Thyroid gland (tissue), 4 donors: ENCODE measurements at regions not wholly inside any gene's neighbourhood (a gene's known extent, or its start where the extent isn't known, plus 50 kb on each side); places are given as distances from the start of the nearest gene placed in this dataset.

ENCODE experiments used
- POLR2A ChIP-seq, 2 donors: fragments of 450-650 bp; IDR thresholded peaks; one replicate each; pipeline ENCODE4 v1.6.1; 2017; ENCODE audit warnings: antibody characterized with exemption in 2 of 2, mild to moderate bottlenecking in 2 of 2, moderate library complexity in 1 of 2
- TF ChIP-seq, protein P1 (sequence below), 6 experiments: fragments of 200-600 bp in 3 of 6; fragments of 450-650 bp in 3 of 6; sonication (generic) in 3 of 6; IDR thresholded peaks; one replicate each; pipeline ENCODE4 v1.5.1; 2016 to 2019; ENCODE audit warnings: antibody characterized with exemption in 6 of 6, mild to moderate bottlenecking in 2 of 6, inconsistent platforms in 1 of 6, moderate library complexity in 1 of 6

- TF ChIP-seq, protein P1, sequence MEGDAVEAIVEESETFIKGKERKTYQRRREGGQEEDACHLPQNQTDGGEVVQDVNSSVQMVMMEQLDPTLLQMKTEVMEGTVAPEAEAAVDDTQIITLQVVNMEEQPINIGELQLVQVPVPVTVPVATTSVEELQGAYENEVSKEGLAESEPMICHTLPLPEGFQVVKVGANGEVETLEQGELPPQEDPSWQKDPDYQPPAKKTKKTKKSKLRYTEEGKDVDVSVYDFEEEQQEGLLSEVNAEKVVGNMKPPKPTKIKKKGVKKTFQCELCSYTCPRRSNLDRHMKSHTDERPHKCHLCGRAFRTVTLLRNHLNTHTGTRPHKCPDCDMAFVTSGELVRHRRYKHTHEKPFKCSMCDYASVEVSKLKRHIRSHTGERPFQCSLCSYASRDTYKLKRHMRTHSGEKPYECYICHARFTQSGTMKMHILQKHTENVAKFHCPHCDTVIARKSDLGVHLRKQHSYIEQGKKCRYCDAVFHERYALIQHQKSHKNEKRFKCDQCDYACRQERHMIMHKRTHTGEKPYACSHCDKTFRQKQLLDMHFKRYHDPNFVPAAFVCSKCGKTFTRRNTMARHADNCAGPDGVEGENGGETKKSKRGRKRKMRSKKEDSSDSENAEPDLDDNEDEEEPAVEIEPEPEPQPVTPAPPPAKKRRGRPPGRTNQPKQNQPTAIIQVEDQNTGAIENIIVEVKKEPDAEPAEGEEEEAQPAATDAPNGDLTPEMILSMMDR (IDR thresholded peaks at IDR 0.05): no peak
- no peak for TF ChIP-seq POLR2A (IDR thresholded peaks at IDR 0.05)
Measured at GRCh38 chr3:14047841-14048240, 76.8 kb downstream of the CHCHD4 start.
